ENCODE measurements at regions not wholly inside any gene's neighbourhood (a gene's known extent, or its start where the extent isn't known, plus 50 kb on each side); places are given as distances from the start of the nearest gene placed in this dataset.

DNA sequence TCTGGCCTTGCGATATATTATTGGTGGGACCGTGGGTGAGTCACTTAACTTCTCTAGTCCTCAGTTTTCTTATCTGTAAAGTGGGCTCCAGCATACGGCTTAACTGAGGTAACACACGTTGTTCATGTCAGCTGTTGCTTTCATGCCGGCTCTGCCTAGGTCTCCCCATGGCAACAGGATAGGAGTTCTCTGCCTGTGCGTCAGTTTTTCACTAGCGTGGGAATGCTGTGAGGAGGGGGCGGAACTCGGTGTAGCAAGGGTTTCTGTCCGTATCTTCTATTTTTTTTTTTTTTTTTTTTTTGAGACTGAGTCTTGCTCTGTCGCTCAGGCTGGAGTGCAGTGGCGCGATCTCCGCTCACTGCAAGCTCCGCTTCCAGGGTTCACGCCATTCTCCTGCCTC lies 758.5 kb upstream of the RBFOX1 start:
- Histone ChIP-seq H3K4me1 (ENCODE audit: insufficient read depth, low read length) (no peaks in the 10 kb centered on the region), H3K4me3 (ENCODE audit: low read length) (no peak overlapping the region), H3K9me3 (ENCODE audit: low read length) (no peaks in the 10 kb centered on the region), H2AFZ (ENCODE audit: low read depth, low read length) (no peak overlapping the region), H3K27me3 (ENCODE audit: insufficient read depth, low read length) (no peaks in the 10 kb centered on the region), H3K36me3 (ENCODE audit: insufficient read depth, low read length) (no peaks in the 10 kb centered on the region)

DNA sequence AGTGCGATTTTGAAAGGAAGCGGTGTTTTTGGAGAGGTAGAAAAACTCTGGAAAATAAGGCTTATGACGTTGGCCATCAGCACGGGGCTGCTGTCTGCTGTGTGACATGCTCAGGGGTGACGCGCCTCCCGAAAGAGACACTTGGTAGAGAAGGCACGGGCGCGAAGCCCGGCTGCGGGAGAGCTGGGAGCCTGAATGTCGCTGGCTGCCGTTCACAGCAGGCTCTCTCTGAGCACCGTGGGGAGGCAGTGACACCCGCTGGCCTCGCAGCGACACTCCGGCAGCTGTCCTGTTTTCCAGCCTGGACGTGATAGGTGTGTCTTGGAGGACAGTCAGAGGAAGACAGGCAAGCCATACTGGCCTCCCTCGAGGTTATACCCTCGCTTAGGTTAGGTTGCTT lies 759.1 kb upstream of the RBFOX1 start:
- Histone ChIP-seq H3K9me3 (ENCODE audit: low read length) (no peaks in the 10 kb centered on the region), H3K36me3 (ENCODE audit: insufficient read depth, low read length) (no peaks in the 10 kb centered on the region), H2AFZ (ENCODE audit: low read depth, low read length) (no peak overlapping the region), H3K4me1 (ENCODE audit: insufficient read depth, low read length) (no peaks in the 10 kb centered on the region), H3K27me3 (ENCODE audit: insufficient read depth, low read length) (no peaks in the 10 kb centered on the region), H3K4me3 (ENCODE audit: low read length) (no peak overlapping the region)

DNA sequence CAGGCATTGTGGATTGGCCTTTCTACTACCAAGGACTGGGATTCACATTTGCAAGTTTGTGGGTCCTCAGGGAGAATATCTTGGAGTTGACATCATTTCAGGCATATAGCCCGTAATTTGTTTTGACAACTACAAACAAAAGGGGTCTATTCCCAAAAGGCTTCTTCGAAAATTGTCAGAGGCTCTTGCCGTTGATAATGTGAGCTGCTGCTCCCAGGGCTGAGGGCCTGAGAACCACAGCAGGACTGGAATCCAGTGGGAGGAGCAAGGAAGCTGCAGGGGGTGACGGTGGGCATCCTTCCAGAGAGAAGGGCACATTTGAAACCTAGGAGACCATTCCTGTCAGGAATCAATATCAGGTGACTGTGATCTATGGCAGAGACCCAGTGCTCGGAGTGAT lies 761.6 kb upstream of the RBFOX1 start:
- no peaks in the 10 kb centered on the region for H3K9me3 ChIP-seq (ENCODE audit: low read length)
- H3K36me3 ChIP-seq (ENCODE audit: insufficient read depth, low read length): no peaks in the 10 kb centered on the region
- no peaks in the 10 kb centered on the region for H3K4me1 ChIP-seq (ENCODE audit: insufficient read depth, low read length)
- H2AFZ ChIP-seq (ENCODE audit: low read depth, low read length): no peak overlapping the region
- H3K4me3 ChIP-seq (ENCODE audit: low read length): no peak overlapping the region
- H3K27me3 ChIP-seq (ENCODE audit: insufficient read depth, low read length): no peaks in the 10 kb centered on the region

- H2AFZ ChIP-seq (ENCODE audit: low read depth, low read length): no peak overlapping the region
- no peaks in the 10 kb centered on the region for H3K9me3 ChIP-seq (ENCODE audit: low read length)
- no peaks in the 10 kb centered on the region for H3K36me3 ChIP-seq (ENCODE audit: insufficient read depth, low read length)
- no peaks in the 10 kb centered on the region for H3K27me3 ChIP-seq (ENCODE audit: insufficient read depth, low read length)
- H3K4me3 ChIP-seq (ENCODE audit: low read length): no peak overlapping the region
- H3K4me1 ChIP-seq (ENCODE audit: insufficient read depth, low read length): no peaks in the 10 kb centered on the region
Observed at GRCh38 chr16:6570530-6570929, 762.1 kb upstream of the RBFOX1 start.

GRCh38 chr16:6562986-6563385 lies 769.7 kb upstream of the RBFOX1 start:
- no peak overlapping the region for H2AFZ ChIP-seq (ENCODE audit: low read depth, low read length)
- H3K4me3 ChIP-seq (ENCODE audit: low read length): no peak overlapping the region
- H3K4me1 ChIP-seq (ENCODE audit: insufficient read depth, low read length): no peaks in the 10 kb centered on the region

DNA sequence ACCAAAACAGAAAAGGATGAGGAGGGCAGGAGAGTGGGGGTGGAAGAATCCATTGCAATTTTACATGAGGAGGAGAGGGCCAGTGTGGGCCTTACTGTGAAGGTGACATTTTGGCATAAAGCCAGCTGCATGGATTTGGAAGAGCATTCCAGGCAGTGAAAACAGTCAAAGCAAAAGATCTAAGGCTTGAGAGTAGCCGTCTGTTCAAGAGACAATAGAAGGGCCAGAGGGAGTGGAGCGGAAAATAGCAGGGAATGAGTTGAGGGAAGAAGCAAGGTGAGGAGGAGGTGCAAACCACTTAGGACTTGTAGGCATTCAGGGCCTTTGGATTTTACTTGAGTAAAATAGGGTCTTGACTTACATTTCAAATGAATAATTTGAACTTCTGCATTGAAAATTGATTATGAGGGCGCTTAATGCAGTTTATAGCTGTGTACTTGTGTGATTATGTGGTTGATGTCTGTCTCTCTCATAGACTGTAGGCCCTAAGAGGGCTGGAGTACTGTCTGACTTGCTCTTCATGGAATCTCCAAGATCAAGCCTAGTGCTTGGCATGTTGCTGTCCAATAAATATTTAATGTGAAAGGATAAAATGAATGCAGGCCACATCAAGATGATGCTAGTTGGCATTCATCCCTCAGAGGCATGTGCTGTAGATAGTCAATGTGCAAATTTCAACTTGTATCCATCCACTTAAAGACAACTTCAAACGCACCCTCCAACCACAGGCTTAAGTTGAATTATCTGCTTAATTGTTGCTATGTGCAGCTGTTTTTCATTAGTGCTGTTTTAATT lies 772.1 kb upstream of the RBFOX1 start:
- no peak overlapping the region for H3K4me3 ChIP-seq (ENCODE audit: low read length)
- H3K27me3 ChIP-seq (ENCODE audit: insufficient read depth, low read length): no peaks in the 10 kb centered on the region
- no peak overlapping the region for H2AFZ ChIP-seq (ENCODE audit: low read depth, low read length)
- no peaks in the 10 kb centered on the region for H3K36me3 ChIP-seq (ENCODE audit: insufficient read depth, low read length)
- H3K4me1 ChIP-seq (ENCODE audit: insufficient read depth, low read length): no peaks in the 10 kb centered on the region
- no peaks in the 10 kb centered on the region for H3K9me3 ChIP-seq (ENCODE audit: low read length)

More at GRCh38 chr16:6562986-6563385, 769.7 kb upstream of the RBFOX1 start:
- H3K27me3 ChIP-seq (ENCODE audit: insufficient read depth, low read length): no peaks in the 10 kb centered on the region
- H3K36me3 ChIP-seq (ENCODE audit: insufficient read depth, low read length): no peaks in the 10 kb centered on the region
- H3K9me3 ChIP-seq (ENCODE audit: low read length): no peaks in the 10 kb centered on the region

- H3K36me3 ChIP-seq (ENCODE audit: insufficient read depth, low read length): no peaks in the 10 kb centered on the region
- H3K4me1 ChIP-seq (ENCODE audit: insufficient read depth, low read length): no peaks in the 10 kb centered on the region
- no peak overlapping the region for H2AFZ ChIP-seq (ENCODE audit: low read depth, low read length)
- no peaks in the 10 kb centered on the region for H3K27me3 ChIP-seq (ENCODE audit: insufficient read depth, low read length)
- H3K4me3 ChIP-seq (ENCODE audit: low read length): no peak overlapping the region
- no peaks in the 10 kb centered on the region for H3K9me3 ChIP-seq (ENCODE audit: low read length)
Observed at GRCh38 chr16:6558661-6559060, 774.0 kb upstream of the RBFOX1 start.

GRCh38 chr16:6558126-6558525 lies 774.5 kb upstream of the RBFOX1 start:
- Histone ChIP-seq H3K27me3 (ENCODE audit: insufficient read depth, low read length) (no peaks in the 10 kb centered on the region), H3K4me1 (ENCODE audit: insufficient read depth, low read length) (no peaks in the 10 kb centered on the region), H3K9me3 (ENCODE audit: low read length) (no peaks in the 10 kb centered on the region), H3K4me3 (ENCODE audit: low read length) (no peak overlapping the region), H3K36me3 (ENCODE audit: insufficient read depth, low read length) (no peaks in the 10 kb centered on the region), H2AFZ (ENCODE audit: low read depth, low read length) (no peak overlapping the region)

DNA sequence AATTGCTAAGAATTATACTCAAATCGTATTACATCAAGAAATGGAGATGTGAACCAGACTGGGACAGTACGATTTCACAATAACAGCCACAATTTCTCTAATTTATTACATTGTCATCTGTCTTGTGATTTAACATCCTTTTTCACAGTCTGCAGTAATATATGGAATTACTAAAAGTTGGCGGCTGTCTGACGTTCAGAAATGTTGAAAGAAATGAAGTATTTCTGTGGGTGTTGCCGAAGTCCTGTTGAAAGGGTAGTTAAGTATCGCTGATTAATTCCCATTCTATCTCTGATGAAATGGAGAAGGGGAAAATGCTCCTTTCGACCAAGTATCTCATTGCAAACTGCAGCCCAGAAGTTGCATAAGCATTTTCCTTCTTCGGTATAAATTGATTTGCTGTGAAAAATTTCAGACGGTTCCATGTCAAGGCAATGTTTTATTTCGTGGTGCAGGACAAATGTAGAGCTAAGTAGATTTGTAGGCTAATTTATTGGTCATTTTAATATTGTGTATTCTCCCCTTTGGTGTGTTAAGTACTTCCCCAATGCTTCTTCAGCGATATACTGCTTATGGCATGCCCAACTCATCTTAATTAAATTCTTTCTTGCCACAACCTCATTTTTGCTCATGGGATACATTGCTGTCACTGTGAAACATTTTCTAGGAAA lies 775.2 kb upstream of the RBFOX1 start:
- no peaks in the 10 kb centered on the region for H3K4me1 ChIP-seq (ENCODE audit: insufficient read depth, low read length)
- no peaks in the 10 kb centered on the region for H3K9me3 ChIP-seq (ENCODE audit: low read length)
- H2AFZ ChIP-seq (ENCODE audit: low read depth, low read length): no peak overlapping the region
- no peaks in the 10 kb centered on the region for H3K27me3 ChIP-seq (ENCODE audit: insufficient read depth, low read length)
- H3K36me3 ChIP-seq (ENCODE audit: insufficient read depth, low read length): no peaks in the 10 kb centered on the region
- H3K4me3 ChIP-seq (ENCODE audit: low read length): no peak overlapping the region

GRCh38 chr16:6549415-6549814 lies 783.2 kb upstream of the RBFOX1 start:
- H3K27me3 ChIP-seq (ENCODE audit: insufficient read depth, low read length): no peaks in the 10 kb centered on the region
- H3K4me1 ChIP-seq (ENCODE audit: insufficient read depth, low read length): no peaks in the 10 kb centered on the region
- no peak overlapping the region for H3K4me3 ChIP-seq (ENCODE audit: low read length)
- H3K9me3 ChIP-seq (ENCODE audit: low read length): no peaks in the 10 kb centered on the region
- no peaks in the 10 kb centered on the region for H3K36me3 ChIP-seq (ENCODE audit: insufficient read depth, low read length)
- no peak overlapping the region for H2AFZ ChIP-seq (ENCODE audit: low read depth, low read length)

GRCh38 chr16:6548507-6548906 lies 784.1 kb upstream of the RBFOX1 start:
- H2AFZ ChIP-seq (ENCODE audit: low read depth, low read length): no peak overlapping the region
- H3K4me3 ChIP-seq (ENCODE audit: low read length): no peak overlapping the region
- no peaks in the 10 kb centered on the region for H3K36me3 ChIP-seq (ENCODE audit: insufficient read depth, low read length)
- no peaks in the 10 kb centered on the region for H3K4me1 ChIP-seq (ENCODE audit: insufficient read depth, low read length)
- no peaks in the 10 kb centered on the region for H3K9me3 ChIP-seq (ENCODE audit: low read length)
- no peaks in the 10 kb centered on the region for H3K27me3 ChIP-seq (ENCODE audit: insufficient read depth, low read length)

DNA sequence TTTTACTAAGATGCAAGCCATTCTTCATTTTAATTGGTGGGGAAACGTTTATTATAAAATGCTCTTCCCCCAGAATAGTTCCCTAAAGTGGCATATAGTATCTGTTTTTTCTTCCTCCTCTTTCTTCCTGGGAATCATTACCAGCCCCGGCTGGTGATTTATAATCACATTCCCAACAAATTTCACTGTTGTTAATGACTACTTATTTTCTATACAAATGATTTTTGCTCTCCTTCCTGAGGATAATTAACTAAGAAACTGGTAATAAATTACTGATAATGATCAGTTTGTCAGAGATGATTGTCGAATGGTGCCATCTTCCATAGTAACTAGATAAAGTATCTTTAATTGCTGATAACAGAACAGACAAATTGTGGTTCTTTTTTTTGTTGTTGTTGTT lies 785.5 kb upstream of the RBFOX1 start:
- Histone ChIP-seq H3K9me3 (ENCODE audit: low read length) (no peaks in the 10 kb centered on the region), H3K4me3 (ENCODE audit: low read length) (no peak overlapping the region), H2AFZ (ENCODE audit: low read depth, low read length) (no peak overlapping the region), H3K4me1 (ENCODE audit: insufficient read depth, low read length) (no peaks in the 10 kb centered on the region), H3K27me3 (ENCODE audit: insufficient read depth, low read length) (no peaks in the 10 kb centered on the region), H3K36me3 (ENCODE audit: insufficient read depth, low read length) (no peaks in the 10 kb centered on the region)

GRCh38 chr16:6545329-6545728 lies 787.3 kb upstream of the RBFOX1 start:
- no peaks in the 10 kb centered on the region for H3K4me1 ChIP-seq (ENCODE audit: insufficient read depth, low read length)
- H2AFZ ChIP-seq (ENCODE audit: low read depth, low read length): no peak overlapping the region
- no peaks in the 10 kb centered on the region for H3K27me3 ChIP-seq (ENCODE audit: insufficient read depth, low read length)
- no peaks in the 10 kb centered on the region for H3K36me3 ChIP-seq (ENCODE audit: insufficient read depth, low read length)
- no peak overlapping the region for H3K4me3 ChIP-seq (ENCODE audit: low read length)
- no peaks in the 10 kb centered on the region for H3K9me3 ChIP-seq (ENCODE audit: low read length)

Data from neuron (in vitro differentiated cells).